ENCODE measurements at regions not wholly inside any gene's neighbourhood (a gene's known extent, or its start where the extent isn't known, plus 50 kb on each side); places are given as distances from the start of the nearest gene placed in this dataset.

- Histone ChIP-seq H3K79me1 (ENCODE audit: low read length) (no peaks in the 10 kb centered on the region), H3K36me3 (ENCODE audit: control insufficient read depth in 1 of 2, insufficient read depth in 2 of 2, low read length in 2 of 2) (no peaks in the 10 kb centered on the region), H3K9me3 (ENCODE audit: insufficient read depth, low read depth, low read length) (peaks cover 2% of the 10 kb centered on the region), H3K27me3 (ENCODE audit: insufficient read depth, low read length) (no peaks in the 10 kb centered on the region), H3K4me1 (ENCODE audit: control insufficient read depth in 1 of 2, insufficient read depth in 2 of 2, low read length in 2 of 2) (no peaks in the 10 kb centered on the region), H2BK12ac (ENCODE audit: low read length) (no peak overlapping the region), H3K4me2 (ENCODE audit: low read length) (no peak overlapping the region), H3K23ac (ENCODE audit: low read length) (no peak overlapping the region), H3K4ac (ENCODE audit: low read depth, low read length) (no peak overlapping the region), H3K27ac (ENCODE audit: low read depth, low read length) (no peak overlapping the region), H4K12ac (ENCODE audit: low read depth, low read length) (no peak overlapping the region), H3K14ac (ENCODE audit: low read length) (no peak overlapping the region), H2AK5ac (ENCODE audit: low read length) (no peak overlapping the region), H3K9ac (ENCODE audit: low read length) (no peak overlapping the region), H3K79me2 (ENCODE audit: control insufficient read depth, insufficient read depth, low read length, poor library complexity) (no peaks in the 10 kb centered on the region), H3K4me3 (ENCODE audit: low read depth, low read length) (no peak overlapping the region), H2BK120ac (ENCODE audit: insufficient read depth, low read length, poor library complexity) (no peak overlapping the region), H4K91ac (ENCODE audit: low read depth, low read length) (no peak overlapping the region), H2AFZ (ENCODE audit: insufficient read depth, low read length, poor library complexity) (no peak overlapping the region), H2BK5ac (ENCODE audit: low read depth, low read length, poor library complexity) (no peak overlapping the region), H4K8ac (ENCODE audit: low read depth, low read length) (no peak overlapping the region), H3K18ac (ENCODE audit: low read length) (no peak overlapping the region)
- DNase-seq = no peak
- WGBS (ENCODE audit: extremely low coverage, insufficient coverage, insufficient read length) = no CpG with 5 or more reads among the region's 8 CpGs
Measured at GRCh38 chr2:31813016-31813415, 197.8 kb downstream of the MEMO1 start.

GRCh38 chr2:31812051-31812798, 198.6 kb downstream of the MEMO1 start:
- Histone ChIP-seq H3K27me3 (ENCODE audit: insufficient read depth, low read length) (no peaks in the 10 kb centered on the region), H4K8ac (ENCODE audit: low read depth, low read length) (no peak overlapping the region), H2BK120ac (ENCODE audit: insufficient read depth, low read length, poor library complexity) (no peak overlapping the region), H3K79me1 (ENCODE audit: low read length) (no peaks in the 10 kb centered on the region), H3K36me3 (ENCODE audit: control insufficient read depth in 1 of 2, insufficient read depth in 2 of 2, low read length in 2 of 2) (no peaks in the 10 kb centered on the region), H3K4me3 (ENCODE audit: low read depth, low read length) (no peak overlapping the region), H4K12ac (ENCODE audit: low read depth, low read length) (no peak overlapping the region), H3K27ac (ENCODE audit: low read depth, low read length) (no peak overlapping the region), H3K9me3 (ENCODE audit: insufficient read depth, low read depth, low read length) (peaks cover 2% of the 10 kb centered on the region), H3K14ac (ENCODE audit: low read length) (no peak overlapping the region), H2AFZ (ENCODE audit: insufficient read depth, low read length, poor library complexity) (no peak overlapping the region), H3K4me1 (ENCODE audit: control insufficient read depth in 1 of 2, insufficient read depth in 2 of 2, low read length in 2 of 2) (no peaks in the 10 kb centered on the region), H3K79me2 (ENCODE audit: control insufficient read depth, insufficient read depth, low read length, poor library complexity) (no peaks in the 10 kb centered on the region), H4K91ac (ENCODE audit: low read depth, low read length) (no peak overlapping the region), H3K9ac (ENCODE audit: low read length) (no peak overlapping the region), H3K23ac (ENCODE audit: low read length) (no peak overlapping the region), H3K18ac (ENCODE audit: low read length) (no peak overlapping the region), H2BK12ac (ENCODE audit: low read length) (no peak overlapping the region), H3K4me2 (ENCODE audit: low read length) (no peak overlapping the region), H3K4ac (ENCODE audit: low read depth, low read length) (no peak overlapping the region), H2AK5ac (ENCODE audit: low read length) (no peak overlapping the region), H2BK5ac (ENCODE audit: low read depth, low read length, poor library complexity) (no peak overlapping the region)
- DNase-seq = no peak
- WGBS (ENCODE audit: extremely low coverage, insufficient coverage, insufficient read length) = no CpG with 5 or more reads among the region's 2 CpGs

GRCh38 chr2:31811482-31811881, 199.3 kb downstream of the MEMO1 start:
- no peak for DNase-seq
- Histone ChIP-seq H2AK5ac (ENCODE audit: low read length) (no peak overlapping the region), H4K91ac (ENCODE audit: low read depth, low read length) (no peak overlapping the region), H3K79me2 (ENCODE audit: control insufficient read depth, insufficient read depth, low read length, poor library complexity) (no peaks in the 10 kb centered on the region), H3K23ac (ENCODE audit: low read length) (no peak overlapping the region), H3K18ac (ENCODE audit: low read length) (no peak overlapping the region), H3K9me3 (ENCODE audit: insufficient read depth, low read depth, low read length) (peaks cover 2% of the 10 kb centered on the region), H3K27ac (ENCODE audit: low read depth, low read length) (no peak overlapping the region), H3K79me1 (ENCODE audit: low read length) (no peaks in the 10 kb centered on the region), H3K4me3 (ENCODE audit: low read depth, low read length) (no peak overlapping the region), H2BK120ac (ENCODE audit: insufficient read depth, low read length, poor library complexity) (no peak overlapping the region), H3K9ac (ENCODE audit: low read length) (no peak overlapping the region), H4K8ac (ENCODE audit: low read depth, low read length) (no peak overlapping the region), H3K4me1 (ENCODE audit: control insufficient read depth in 1 of 2, insufficient read depth in 2 of 2, low read length in 2 of 2) (no peaks in the 10 kb centered on the region), H3K27me3 (ENCODE audit: insufficient read depth, low read length) (no peaks in the 10 kb centered on the region), H3K36me3 (ENCODE audit: control insufficient read depth in 1 of 2, insufficient read depth in 2 of 2, low read length in 2 of 2) (no peaks in the 10 kb centered on the region), H2BK12ac (ENCODE audit: low read length) (no peak overlapping the region), H3K4ac (ENCODE audit: low read depth, low read length) (no peak overlapping the region), H2BK5ac (ENCODE audit: low read depth, low read length, poor library complexity) (no peak overlapping the region), H3K4me2 (ENCODE audit: low read length) (no peak overlapping the region), H4K12ac (ENCODE audit: low read depth, low read length) (no peak overlapping the region), H3K14ac (ENCODE audit: low read length) (no peak overlapping the region), H2AFZ (ENCODE audit: insufficient read depth, low read length, poor library complexity) (no peak overlapping the region)
- no CpG with 5 or more reads among the region's 3 CpGs for WGBS (ENCODE audit: extremely low coverage, insufficient coverage, insufficient read length)

- Histone ChIP-seq H2BK5ac (ENCODE audit: low read depth, low read length, poor library complexity) (no peak overlapping the region), H3K4ac (ENCODE audit: low read depth, low read length) (no peak overlapping the region), H3K79me2 (ENCODE audit: control insufficient read depth, insufficient read depth, low read length, poor library complexity) (no peaks in the 10 kb centered on the region), H3K79me1 (ENCODE audit: low read length) (no peaks in the 10 kb centered on the region), H3K23ac (ENCODE audit: low read length) (no peak overlapping the region), H3K4me2 (ENCODE audit: low read length) (no peak overlapping the region), H2BK12ac (ENCODE audit: low read length) (no peak overlapping the region), H2AFZ (ENCODE audit: insufficient read depth, low read length, poor library complexity) (no peak overlapping the region), H4K91ac (ENCODE audit: low read depth, low read length) (no peak overlapping the region), H2BK120ac (ENCODE audit: insufficient read depth, low read length, poor library complexity) (no peak overlapping the region), H3K4me1 (ENCODE audit: control insufficient read depth in 1 of 2, insufficient read depth in 2 of 2, low read length in 2 of 2) (no peaks in the 10 kb centered on the region), H2AK5ac (ENCODE audit: low read length) (no peak overlapping the region), H3K9me3 (ENCODE audit: insufficient read depth, low read depth, low read length) (peaks cover 6% of the 10 kb centered on the region), H3K27ac (ENCODE audit: low read depth, low read length) (no peak overlapping the region), H4K8ac (ENCODE audit: low read depth, low read length) (no peak overlapping the region), H3K18ac (ENCODE audit: low read length) (no peak overlapping the region), H3K9ac (ENCODE audit: low read length) (no peak overlapping the region), H3K27me3 (ENCODE audit: insufficient read depth, low read length) (no peaks in the 10 kb centered on the region), H4K12ac (ENCODE audit: low read depth, low read length) (no peak overlapping the region), H3K36me3 (ENCODE audit: control insufficient read depth in 1 of 2, insufficient read depth in 2 of 2, low read length in 2 of 2) (no peaks in the 10 kb centered on the region), H3K4me3 (ENCODE audit: low read depth, low read length) (no peak overlapping the region), H3K14ac (ENCODE audit: low read length) (no peak overlapping the region)
- no peak for DNase-seq
- whole genome bisulfite sequencing (ENCODE audit: extremely low coverage, insufficient coverage, insufficient read length) = no CpG with 5 or more reads among the region's 5 CpGs
Measured at GRCh38 chr2:31810200-31810917, 200.4 kb downstream of the MEMO1 start.

Data from trophoblast cell (in vitro differentiated cells and primary cell).